Right cardiac atrium (tissue), 5 donors: ENCODE measurements at regions not wholly inside any gene's neighbourhood (a gene's known extent, or its start where the extent isn't known, plus 50 kb on each side); places are given as distances from the start of the nearest gene placed in this dataset.
A peak's percentile ranks its signal among the peaks of the same experiment; 100 is the strongest.
"Not testable (repeated sequence)": the region's sequence is repeated elsewhere in the genome, so short reads cannot be mapped to it uniquely, and the experiment has no call there.

Source experiments
- ATAC-seq, 2 donors: fragments of 200-7000 bp; cut with Tn5 transposase; one replicate each; pipeline versions ENCODE4 v1.8.0 to v1.9.1; 2020; ENCODE audit warnings: moderate library complexity in 2 of 2, mild to moderate bottlenecking in 1 of 2
- DNase-seq, 3 donors: peaks; one replicate each; pipeline ENCODE4 v3.0.0-alpha.2; 2020
- H3K27ac ChIP-seq: one replicate; pipeline ENCODE4 v1.5.1; 2013; ENCODE audit warnings: mild to moderate bottlenecking, low read length, control low read depth, moderate library complexity
- H3K27me3 ChIP-seq: one replicate; pipeline ENCODE4 v1.6.1; 2013; ENCODE audit not compliant: control insufficient read depth, insufficient read depth
- H3K4me1 ChIP-seq: one replicate; pipeline ENCODE4 v1.6.1; 2013; ENCODE audit warnings: low read length; ENCODE audit not compliant: control insufficient read depth, insufficient read depth
- H3K4me3 ChIP-seq: one replicate; pipeline ENCODE4 v1.5.1; 2013; ENCODE audit warnings: low read length, control low read depth
- H3K9me3 ChIP-seq: one replicate; pipeline ENCODE4 v1.6.1; 2013; ENCODE audit warnings: low read length; ENCODE audit not compliant: control insufficient read depth
- WGBS: extraction: QIAGEN DNeasy Blood & Tissue Kit; methylation state at CpG from one replicate; pipeline ENCODE4 v1.1.7; 2013; 5-methylcytosine and 5-hydroxymethylcytosine counted together
- intact Hi-C, 4 donors: fragments of 100-400 bp; cut with DNase I; formaldehyde crosslinking; loops; one replicate each; pipeline versions ENCODE4 v1.11.0 to v1.14.0; 2022 to 2023
- donor health status: healthy with polysubstance abuse.
- donor health status: DM: no; HTN: yes; CAD: no.
- donor health status: DM: no; HTN: no; CAD: no.
- donor health status: DM: no; HTN: yes; CAD: no; lungs with severe emphysema.
- donor health status: DM: yes; HTN: yes; CAD: no.

GRCh38 chr1:184827600-184828368 is 73.1 kb upstream of the EDEM3 start:
- peaks cover 16% of the 10 kb centered on the region for H3K4me1 ChIP-seq
- H3K27ac ChIP-seq, result peak overlapping the region; percentile 93
- WGBS, result 57% methylated on average over 8 of the region's 8 CpGs
- no peak overlapping the region for H3K4me3 ChIP-seq
- no peak for DNase-seq
- intact Hi-C loops, result loop anchor here in 1 of 4 donors (10.0 kb wide), 1 partner anchor 67 kb away; no protein-coding TSS in a partner anchor
- H3K9me3 ChIP-seq, result no peaks in the 10 kb centered on the region
- peak; percentile 74 to 78 for ATAC-seq
- H3K27me3 ChIP-seq, result no peaks in the 10 kb centered on the region

DNA sequence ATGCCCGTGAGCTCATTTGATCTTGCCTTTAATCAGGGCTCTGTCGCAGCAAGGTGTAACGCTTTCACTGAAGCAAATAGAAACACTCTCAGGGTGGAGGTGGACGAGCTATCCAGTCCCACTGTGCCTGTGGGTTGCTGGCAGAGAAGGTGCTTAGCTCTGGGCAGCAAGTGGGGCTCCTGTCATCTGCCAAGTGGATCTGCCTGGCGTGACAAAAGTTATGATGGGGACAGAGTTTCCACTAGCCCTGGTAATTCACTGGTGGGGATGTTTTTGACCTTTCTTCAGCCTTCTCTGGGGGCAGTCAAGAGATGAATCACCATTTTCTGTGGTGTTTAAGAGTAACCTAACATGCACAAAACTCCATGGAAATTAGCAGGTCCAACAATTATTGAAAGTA is 71.3 kb upstream of the EDEM3 start:
- no peak overlapping the region for H3K4me3 ChIP-seq
- H3K27ac ChIP-seq, result peak overlapping the region; percentile 40
- DNase-seq (peak in 2 of 3 donors; percentile 47 to 62), ATAC-seq (peak; percentile 38 to 64)
- no peaks in the 10 kb centered on the region for H3K27me3 ChIP-seq
- intact Hi-C loops, result loop anchor here in 1 of 4 donors (10.0 kb wide), 1 partner anchor 69 kb away; no protein-coding TSS in a partner anchor
- WGBS, result 70% methylated on average over 5 of the region's 5 CpGs
- peaks cover 19% of the 10 kb centered on the region for H3K4me1 ChIP-seq
- no peaks in the 10 kb centered on the region for H3K9me3 ChIP-seq

GRCh38 chr1:184825571-184825970 is 70.9 kb upstream of the EDEM3 start:
- DNase-seq (no peak), ATAC-seq (no peak)
- Histone ChIP-seq H3K27ac (peak overlapping the region; percentile 48), H3K9me3 (no peaks in the 10 kb centered on the region), H3K4me3 (no peak overlapping the region), H3K27me3 (no peaks in the 10 kb centered on the region), H3K4me1 (peaks cover 19% of the 10 kb centered on the region)
- WGBS, result 18% methylated on average over 1 of the region's 1 CpG
- intact Hi-C loops, result loop anchor here in 1 of 4 donors (10.0 kb wide), 1 partner anchor 69 kb away; no protein-coding TSS in a partner anchor

DNA sequence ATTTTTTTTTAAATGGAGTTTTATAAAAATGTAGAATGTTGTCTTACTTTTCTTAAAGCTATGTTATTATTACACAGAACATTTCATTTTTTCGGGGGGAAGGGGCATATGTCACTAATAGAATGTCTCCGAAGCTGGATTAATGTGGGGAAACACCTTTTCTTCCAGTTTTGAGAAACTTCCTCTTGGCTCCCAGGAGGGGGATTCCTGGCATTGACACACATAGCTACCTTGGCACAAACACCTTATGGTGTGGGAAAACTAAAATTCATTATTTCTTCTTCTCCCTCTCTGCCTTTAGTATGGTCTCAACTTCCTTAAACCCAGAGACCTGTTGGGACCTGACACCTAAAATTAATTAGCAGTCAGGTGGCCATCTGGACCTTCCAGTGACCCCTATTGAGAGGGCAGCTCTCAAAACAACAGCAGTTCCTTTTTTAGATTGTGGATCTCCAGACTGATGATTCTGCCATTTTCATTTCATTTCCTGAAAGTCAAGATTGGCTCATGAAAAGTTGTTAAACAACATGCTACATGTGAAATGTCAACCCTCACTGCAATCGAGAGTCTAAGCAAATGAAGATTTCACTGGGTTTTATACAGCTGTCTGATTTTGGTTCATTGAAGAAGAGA is 70.1 kb upstream of the EDEM3 start:
- no peak for ATAC-seq
- H3K4me3 ChIP-seq, result no peak overlapping the region
- intact Hi-C loops, result loop anchor here in 1 of 4 donors (10.0 kb wide), 1 partner anchor 70 kb away; no protein-coding TSS in a partner anchor
- peaks cover 19% of the 10 kb centered on the region for H3K4me1 ChIP-seq
- 42% methylated on average over 3 of the region's 3 CpGs for WGBS
- H3K27ac ChIP-seq, result peak overlapping the region; percentile 53
- H3K27me3 ChIP-seq, result no peaks in the 10 kb centered on the region
- no peaks in the 10 kb centered on the region for H3K9me3 ChIP-seq
- no peak for DNase-seq

DNA sequence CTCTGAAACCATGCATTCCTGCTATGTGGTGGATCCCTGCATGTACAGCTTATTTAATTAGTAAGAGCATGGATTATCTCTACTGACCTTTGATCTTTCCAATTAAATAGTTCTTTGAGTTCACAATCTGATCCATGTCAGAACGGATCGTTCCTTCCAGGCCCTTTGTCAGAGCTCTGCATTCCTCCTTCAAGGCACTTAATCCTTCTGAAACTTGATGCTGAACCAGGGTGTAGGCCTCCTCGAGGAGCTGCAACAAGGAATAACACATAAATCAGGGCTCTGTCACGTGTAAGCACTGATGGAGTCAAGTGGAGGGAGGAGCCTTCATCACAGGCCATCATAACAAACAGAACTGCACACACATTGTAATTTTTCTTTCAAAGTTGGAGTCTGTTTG is 68.4 kb upstream of the EDEM3 start:
- no peak for DNase-seq
- ATAC-seq, result no peak
- Histone ChIP-seq H3K27me3 (no peaks in the 10 kb centered on the region), H3K27ac (no peak overlapping the region), H3K4me3 (no peak overlapping the region), H3K9me3 (no peaks in the 10 kb centered on the region), H3K4me1 (peaks cover 19% of the 10 kb centered on the region)
- intact Hi-C loops, result loop anchor here in 1 of 4 donors (10.0 kb wide), 1 partner anchor 72 kb away; no protein-coding TSS in a partner anchor
- 74% methylated on average over 4 of the region's 4 CpGs for whole genome bisulfite sequencing

DNA sequence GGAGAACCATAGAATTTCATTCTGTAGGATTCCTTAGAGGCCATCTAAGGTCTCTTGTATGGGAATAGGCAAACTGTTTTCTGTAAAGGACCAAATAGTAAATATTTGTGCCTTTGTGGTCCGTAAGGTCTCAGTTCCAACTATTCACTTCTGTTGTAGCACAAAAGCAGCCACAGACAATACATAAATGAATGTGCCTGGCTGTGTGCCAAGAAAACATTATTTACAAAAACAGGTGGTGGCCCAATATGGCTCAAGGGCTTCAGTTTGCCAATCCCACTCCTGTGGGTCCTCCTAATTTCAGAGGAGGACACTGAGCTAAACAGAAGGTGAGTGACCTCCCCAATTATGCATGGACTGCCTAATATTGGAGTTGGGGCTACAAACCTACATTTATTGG is 67.6 kb upstream of the EDEM3 start:
- ATAC-seq (no peak), DNase-seq (no peak)
- 77% methylated on average over 1 of the region's 1 CpG for WGBS
- H3K4me1 ChIP-seq, result peaks cover 19% of the 10 kb centered on the region
- H3K9me3 ChIP-seq, result no peaks in the 10 kb centered on the region
- intact Hi-C loops, result loop anchor here in 1 of 4 donors (10.0 kb wide), 1 partner anchor 73 kb away; no protein-coding TSS in a partner anchor
- no peak overlapping the region for H3K4me3 ChIP-seq
- no peak overlapping the region for H3K27ac ChIP-seq
- no peaks in the 10 kb centered on the region for H3K27me3 ChIP-seq

GRCh38 chr1:184821658-184822057 is 67.0 kb upstream of the EDEM3 start:
- Histone ChIP-seq H3K27me3 (no peaks in the 10 kb centered on the region), H3K4me3 (no peak overlapping the region), H3K27ac (no peak overlapping the region), H3K9me3 (no peaks in the 10 kb centered on the region), H3K4me1 (peaks cover 14% of the 10 kb centered on the region)
- no peak for DNase-seq
- 90% methylated on average over 4 of the region's 4 CpGs for WGBS
- no peak for ATAC-seq
- intact Hi-C loops, result loop anchor here in 1 of 4 donors (10.0 kb wide), 1 partner anchor 73 kb away; no protein-coding TSS in a partner anchor

- no peak overlapping the region for H3K4me3 ChIP-seq
- 71% methylated on average over 5 of the region's 5 CpGs for WGBS
- ATAC-seq (no peak), DNase-seq (no peak)
- peaks cover 10% of the 10 kb centered on the region for H3K4me1 ChIP-seq
- H3K27ac ChIP-seq, result no peak overlapping the region
- intact Hi-C loops, result loop anchor here in 1 of 4 donors (10.0 kb wide), 1 partner anchor 74 kb away; no protein-coding TSS in a partner anchor
- H3K27me3 ChIP-seq, result no peaks in the 10 kb centered on the region
- H3K9me3 ChIP-seq, result no peaks in the 10 kb centered on the region
Observed at GRCh38 chr1:184820956-184821355, 66.3 kb upstream of the EDEM3 start.

DNA sequence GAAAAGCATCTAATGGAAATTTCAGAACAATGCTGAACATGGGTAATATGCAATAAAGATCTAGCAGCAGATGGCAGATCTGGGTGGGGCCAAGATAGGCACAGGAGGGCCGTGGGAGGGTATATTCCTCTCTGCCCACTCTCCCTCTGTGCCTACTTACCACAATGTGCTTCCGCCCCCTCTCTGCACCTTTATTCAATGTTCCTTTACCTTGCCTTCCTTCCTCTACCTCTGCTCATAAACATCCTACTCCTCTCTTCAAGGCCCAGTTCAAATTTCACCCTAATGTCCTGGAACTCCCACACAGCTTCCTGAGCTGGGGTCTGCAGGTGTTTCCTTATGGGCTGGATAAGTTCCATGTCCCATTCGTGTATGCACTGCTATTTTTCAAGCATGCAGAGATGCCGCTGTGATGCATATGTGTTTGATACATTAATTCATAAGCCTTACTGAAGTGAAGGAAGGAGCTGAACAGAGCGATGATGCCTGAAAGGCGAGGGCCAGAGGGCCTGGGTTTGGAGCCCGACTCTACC is 65.6 kb upstream of the EDEM3 start:
- 79% methylated on average over 7 of the region's 7 CpGs for WGBS
- H3K27ac ChIP-seq, result no peak overlapping the region
- H3K9me3 ChIP-seq, result no peaks in the 10 kb centered on the region
- no peak for DNase-seq
- no peak overlapping the region for H3K4me3 ChIP-seq
- H3K27me3 ChIP-seq, result no peaks in the 10 kb centered on the region
- intact Hi-C loops, result loop anchor here in 1 of 4 donors (10.0 kb wide), 1 partner anchor 75 kb away; no protein-coding TSS in a partner anchor
- H3K4me1 ChIP-seq, result peaks cover 9% of the 10 kb centered on the region
- no peak for ATAC-seq

- DNase-seq (no peak), ATAC-seq (no peak)
- Histone ChIP-seq H3K4me1 (peaks cover 5% of the 10 kb centered on the region), H3K27ac (no peak overlapping the region), H3K9me3 (no peaks in the 10 kb centered on the region), H3K27me3 (no peaks in the 10 kb centered on the region), H3K4me3 (no peak overlapping the region)
- WGBS, result 95% methylated on average over 7 of the region's 7 CpGs
- intact Hi-C loops, result no loop called here
Observed at GRCh38 chr1:184818646-184819045, 64.0 kb upstream of the EDEM3 start.

DNA sequence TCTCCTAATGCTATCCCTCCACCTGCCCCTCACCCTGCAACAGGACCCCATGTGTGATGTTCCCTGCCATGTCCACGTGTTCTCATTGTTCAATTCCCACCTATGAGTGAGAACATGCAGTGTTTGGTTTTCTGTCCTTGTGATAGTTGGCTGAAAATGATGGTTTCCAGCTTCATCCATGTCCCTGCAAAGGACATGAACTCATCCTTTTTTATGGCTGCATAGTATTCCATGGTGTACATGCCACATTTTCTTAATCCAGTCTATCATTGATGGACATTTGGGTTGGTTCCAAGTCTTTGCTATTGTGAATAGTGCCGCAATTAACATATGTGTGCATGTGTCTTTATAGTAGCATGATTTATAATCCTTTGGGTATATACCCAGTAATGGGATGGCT is 62.3 kb upstream of the EDEM3 start:
- H3K4me3 ChIP-seq, H3K4me1 ChIP-seq, H3K27ac ChIP-seq, DNase-seq, H3K9me3 ChIP-seq, ATAC-seq, H3K27me3 ChIP-seq, intact Hi-C loops: not testable (repeated sequence)
- 49% methylated on average over 2 of the region's 2 CpGs for WGBS
